PC-3 (cell line): ENCODE measurements at regions not wholly inside any gene's neighbourhood (a gene's known extent, or its start where the extent isn't known, plus 50 kb on each side); places are given as distances from the start of the nearest gene placed in this dataset.

Source experiments
- EZH2 ChIP-seq: fragments of 300-600 bp; sonication (generic); IDR thresholded peaks from one replicate; pipeline ENCODE4 v1.6.1; 2017; ENCODE audit warnings: antibody characterized with exemption, mild to moderate bottlenecking, low read length; ENCODE audit not compliant: unreplicated experiment
- TF ChIP-seq, protein P1 (sequence below): fragments of 300-600 bp; sonication (generic); conservative IDR thresholded peaks from 2 replicates; pipeline ENCODE4 v1.5.1; 2017; ENCODE audit warnings: antibody characterized with exemption, low read depth, mild to moderate bottlenecking, low read length

- no peak for TF ChIP-seq EZH2
- TF ChIP-seq, protein P1, sequence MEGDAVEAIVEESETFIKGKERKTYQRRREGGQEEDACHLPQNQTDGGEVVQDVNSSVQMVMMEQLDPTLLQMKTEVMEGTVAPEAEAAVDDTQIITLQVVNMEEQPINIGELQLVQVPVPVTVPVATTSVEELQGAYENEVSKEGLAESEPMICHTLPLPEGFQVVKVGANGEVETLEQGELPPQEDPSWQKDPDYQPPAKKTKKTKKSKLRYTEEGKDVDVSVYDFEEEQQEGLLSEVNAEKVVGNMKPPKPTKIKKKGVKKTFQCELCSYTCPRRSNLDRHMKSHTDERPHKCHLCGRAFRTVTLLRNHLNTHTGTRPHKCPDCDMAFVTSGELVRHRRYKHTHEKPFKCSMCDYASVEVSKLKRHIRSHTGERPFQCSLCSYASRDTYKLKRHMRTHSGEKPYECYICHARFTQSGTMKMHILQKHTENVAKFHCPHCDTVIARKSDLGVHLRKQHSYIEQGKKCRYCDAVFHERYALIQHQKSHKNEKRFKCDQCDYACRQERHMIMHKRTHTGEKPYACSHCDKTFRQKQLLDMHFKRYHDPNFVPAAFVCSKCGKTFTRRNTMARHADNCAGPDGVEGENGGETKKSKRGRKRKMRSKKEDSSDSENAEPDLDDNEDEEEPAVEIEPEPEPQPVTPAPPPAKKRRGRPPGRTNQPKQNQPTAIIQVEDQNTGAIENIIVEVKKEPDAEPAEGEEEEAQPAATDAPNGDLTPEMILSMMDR, result no peak
Observed at GRCh38 chr4:72945719-72946336, 123.7 kb downstream of the COX18 start.
